HG03175 (cell line): ENCODE measurements at regions not wholly inside any gene's neighbourhood (a gene's known extent, or its start where the extent isn't known, plus 50 kb on each side); places are given as distances from the start of the nearest gene placed in this dataset.
A peak's percentile ranks its signal among the peaks of the same experiment; 100 is the strongest.
"Not testable (repeated sequence)": the region's sequence is repeated elsewhere in the genome, so short reads cannot be mapped to it uniquely, and the experiment has no call there.

Source experiments
- ATAC-seq: cut with Tn5 transposase; IDR thresholded peaks from one replicate; pipeline ENCODE4 v1.9.1; 2021; ENCODE audit warnings: mild to moderate bottlenecking, moderate library complexity; ENCODE audit not compliant: unreplicated experiment

GRCh38 chr12:9342614-9343353, 134.6 kb upstream of the PZP start:
- no peak for ATAC-seq

- ATAC-seq = no peak
Measured at GRCh38 chr12:9341260-9341585, 133.0 kb upstream of the PZP start.

GRCh38 chr12:9340422-9341259, 132.4 kb upstream of the PZP start:
- ATAC-seq = no peak

DNA sequence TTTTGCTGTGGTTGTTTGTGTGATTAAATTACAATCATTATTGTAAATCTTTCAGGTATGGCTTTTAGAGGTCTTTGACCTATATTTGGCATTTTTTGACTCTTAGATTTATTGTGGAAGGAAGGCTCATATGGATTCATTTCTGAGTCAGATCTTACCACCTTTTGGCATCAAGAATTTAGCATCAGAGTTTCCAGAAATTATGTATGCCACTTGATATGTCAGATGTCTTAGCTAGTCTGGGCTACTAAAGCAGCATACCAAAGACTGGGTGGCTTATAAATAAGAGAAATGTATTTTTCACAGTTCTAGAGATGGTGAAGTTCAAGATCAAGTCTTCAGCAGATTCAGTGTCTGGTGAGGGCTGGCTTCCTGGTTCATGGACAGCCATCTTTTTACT, 129.5 kb upstream of the PZP start:
- ATAC-seq = no peak

DNA sequence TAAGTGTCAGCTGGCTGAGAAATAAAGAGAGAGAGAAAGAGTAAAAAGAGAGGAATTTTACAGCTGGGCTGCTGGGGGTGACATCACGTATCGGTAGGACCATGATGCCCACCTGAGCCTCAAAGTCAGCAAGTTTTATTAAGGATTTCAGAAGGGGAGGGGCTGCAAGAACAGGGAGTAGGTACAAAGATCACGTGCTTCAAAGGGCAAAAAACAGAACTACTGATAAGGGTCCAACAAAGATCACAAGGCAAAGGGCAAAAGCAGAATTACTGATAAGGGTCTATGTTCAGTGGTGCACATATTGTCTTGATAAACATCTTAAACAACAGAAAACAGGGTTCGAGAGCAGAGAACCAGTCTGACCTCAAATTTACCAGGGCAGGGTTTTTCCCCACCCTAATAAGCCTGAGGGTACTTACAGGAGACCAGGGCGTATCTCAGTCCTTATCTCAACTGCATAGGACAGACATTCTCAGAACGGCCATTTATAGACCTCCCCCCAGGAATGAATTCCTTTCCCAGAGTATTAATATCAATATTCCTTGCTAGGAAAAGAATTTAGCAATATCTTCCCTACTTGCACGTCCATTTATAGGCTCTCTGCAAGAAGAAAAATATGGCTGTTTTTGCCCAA, 128.3 kb upstream of the PZP start:
- not testable (repeated sequence) for ATAC-seq

DNA sequence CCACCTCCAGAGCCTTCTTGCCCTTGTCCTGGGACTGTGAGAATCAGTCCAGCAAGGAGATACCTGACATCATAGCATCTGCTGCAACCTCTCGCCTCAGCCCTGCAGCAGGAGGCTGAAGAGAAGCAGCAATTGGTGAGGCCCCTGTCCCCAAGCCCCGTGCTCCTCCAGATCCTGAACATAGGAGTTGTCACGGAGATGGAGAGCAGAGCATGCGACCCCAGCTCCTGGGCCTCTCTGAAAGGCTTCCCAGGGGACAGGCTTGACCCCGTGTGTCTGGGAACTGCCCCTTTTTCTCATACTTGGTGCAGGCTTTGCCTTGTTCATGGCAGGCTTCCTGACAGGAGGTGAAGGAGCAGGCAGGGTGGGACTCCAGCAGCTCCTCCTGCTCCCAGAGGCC, 127.7 kb upstream of the PZP start:
- no peak for ATAC-seq

GRCh38 chr12:9334964-9335363, 126.8 kb upstream of the PZP start:
- no peak for ATAC-seq

DNA sequence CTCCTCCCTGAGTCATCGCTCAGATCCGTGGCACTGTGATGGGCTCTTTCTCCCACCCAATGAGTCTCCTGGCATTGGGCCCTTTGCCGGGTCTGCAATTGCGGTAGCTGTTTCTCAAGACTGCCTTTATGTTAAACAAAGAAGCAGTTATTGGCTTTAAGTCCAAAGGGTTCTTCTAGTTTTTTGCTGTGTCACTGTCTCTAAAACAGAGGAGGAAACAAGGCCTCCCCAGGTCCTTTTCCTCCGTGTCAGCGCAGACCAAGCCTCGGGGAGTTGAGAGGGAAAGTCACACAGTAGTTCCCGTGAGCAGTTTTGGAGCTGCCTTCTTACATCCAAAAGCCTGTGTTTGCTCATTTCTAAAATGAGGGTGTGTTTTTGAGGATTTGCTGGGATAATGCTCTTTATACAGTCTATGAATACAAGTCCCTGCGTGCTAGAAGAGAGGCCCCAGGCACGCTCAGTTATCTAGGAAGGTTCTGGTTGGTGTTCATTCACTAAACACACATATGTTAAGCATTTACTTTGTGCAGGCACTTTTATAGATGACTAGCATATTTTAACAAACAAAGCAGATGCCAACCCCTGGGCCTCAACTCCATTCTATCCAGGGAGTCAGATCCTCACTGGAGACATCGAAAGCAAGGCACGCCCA, 126.0 kb upstream of the PZP start:
- ATAC-seq = no peak

- ATAC-seq = no peak
Measured at GRCh38 chr12:9333161-9333560, 125.0 kb upstream of the PZP start.

GRCh38 chr12:9332564-9332963, 124.4 kb upstream of the PZP start:
- ATAC-seq = no peak

DNA sequence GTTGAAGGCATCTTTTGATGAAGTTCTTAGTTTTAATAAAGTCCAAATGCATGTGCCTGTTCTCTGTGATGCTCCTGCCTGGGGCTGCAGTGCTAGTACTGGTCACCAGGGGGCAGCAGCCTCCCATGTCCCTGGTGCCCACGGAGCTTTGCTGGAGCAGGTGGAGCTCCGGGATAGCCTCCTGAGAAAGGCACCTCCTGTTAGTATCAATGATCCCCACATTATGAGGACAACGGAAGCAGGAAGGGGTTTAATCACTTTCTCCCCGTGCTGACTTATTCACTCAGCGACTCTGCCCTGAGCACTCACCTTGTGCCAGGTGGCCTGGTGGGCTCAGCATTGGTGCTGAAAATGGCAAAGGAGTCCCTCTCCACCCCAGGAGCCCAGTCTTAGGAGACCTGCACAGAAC, 123.0 kb upstream of the PZP start:
- peak; percentile 43 for ATAC-seq

DNA sequence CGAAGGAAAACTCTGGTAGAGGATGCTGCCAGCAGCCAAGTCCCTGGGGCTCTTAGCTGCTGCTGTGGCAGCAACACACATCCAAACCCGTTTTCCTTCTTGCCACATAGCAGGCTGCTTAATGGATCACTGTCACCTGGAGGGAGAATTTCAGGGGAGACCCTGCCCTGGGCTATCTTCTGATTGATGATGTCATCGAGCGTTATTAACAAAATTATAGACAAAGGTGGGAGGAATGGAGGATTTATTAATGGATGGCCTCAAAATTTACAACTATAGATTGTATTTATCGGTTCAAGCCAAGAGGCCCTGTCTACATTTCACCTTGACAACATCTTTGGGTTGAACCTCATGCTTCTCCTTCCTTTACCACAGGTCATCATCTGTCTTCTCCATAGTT, 120.8 kb upstream of the PZP start:
- no peak for ATAC-seq

DNA sequence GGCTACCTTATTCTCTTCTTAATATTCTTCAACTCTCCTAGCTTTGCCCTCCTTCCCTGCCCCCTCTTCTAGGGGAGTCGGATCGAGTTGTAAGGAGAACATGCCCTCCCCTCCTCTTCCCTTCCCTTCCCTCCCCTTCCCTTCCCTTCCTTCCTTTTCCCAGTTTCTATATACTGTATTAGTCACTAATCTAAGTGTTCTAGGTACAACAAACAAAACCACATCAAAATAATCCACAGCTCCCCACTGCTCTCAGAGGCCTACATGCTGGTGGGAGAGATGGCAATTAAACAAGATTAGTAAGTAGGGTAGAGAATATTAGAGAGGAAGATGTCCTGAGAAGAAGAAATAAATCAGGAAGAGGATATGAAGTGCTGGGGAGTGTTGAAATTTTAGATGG, 119.9 kb upstream of the PZP start:
- no peak for ATAC-seq

GRCh38 chr12:9327320-9327719, 119.1 kb upstream of the PZP start:
- no peak for ATAC-seq

GRCh38 chr12:9326849-9327248, 118.7 kb upstream of the PZP start:
- not testable (repeated sequence) for ATAC-seq

DNA sequence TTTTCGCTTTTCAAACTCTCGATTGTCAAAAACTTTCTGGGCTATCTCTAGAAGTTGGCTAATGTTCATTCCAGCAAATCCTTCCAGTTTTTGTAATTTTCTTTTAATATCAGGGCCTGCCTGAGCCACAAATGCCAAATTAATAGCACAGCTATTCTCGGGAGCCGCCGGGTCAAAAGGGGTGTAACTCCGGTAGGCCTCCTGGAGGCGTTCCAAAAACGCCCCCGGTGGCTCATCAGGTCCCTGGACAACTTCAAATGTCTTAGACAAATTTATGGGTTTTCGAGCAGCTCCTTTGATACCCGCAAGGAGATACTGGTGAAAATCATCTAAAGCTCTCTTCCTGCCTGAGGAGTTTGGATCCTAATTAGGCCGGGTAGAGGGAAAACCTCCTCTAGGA, 117.9 kb upstream of the PZP start:
- no peak for ATAC-seq

GRCh38 chr12:9325471-9325870, 117.3 kb upstream of the PZP start:
- no peak for ATAC-seq

DNA sequence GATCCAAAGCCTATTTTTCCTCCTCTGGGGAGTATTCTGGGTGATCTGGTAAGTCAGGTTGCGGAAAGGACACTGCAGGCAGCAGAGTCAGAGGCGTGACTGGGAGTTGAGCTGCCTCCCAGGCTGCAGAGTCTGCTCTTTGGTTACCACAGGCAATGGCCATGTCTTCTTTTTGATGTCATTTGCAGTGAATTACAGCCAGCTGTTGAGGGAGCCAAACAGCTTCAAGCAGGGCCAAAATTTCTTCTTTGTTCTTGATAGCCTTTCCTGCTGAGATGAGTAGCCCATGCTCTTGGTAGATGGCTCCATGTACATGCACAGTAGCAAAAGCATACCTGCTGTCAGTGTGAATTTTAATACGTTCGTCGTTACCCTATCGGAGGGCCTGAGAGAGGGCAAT, 116.6 kb upstream of the PZP start:
- ATAC-seq = no peak

DNA sequence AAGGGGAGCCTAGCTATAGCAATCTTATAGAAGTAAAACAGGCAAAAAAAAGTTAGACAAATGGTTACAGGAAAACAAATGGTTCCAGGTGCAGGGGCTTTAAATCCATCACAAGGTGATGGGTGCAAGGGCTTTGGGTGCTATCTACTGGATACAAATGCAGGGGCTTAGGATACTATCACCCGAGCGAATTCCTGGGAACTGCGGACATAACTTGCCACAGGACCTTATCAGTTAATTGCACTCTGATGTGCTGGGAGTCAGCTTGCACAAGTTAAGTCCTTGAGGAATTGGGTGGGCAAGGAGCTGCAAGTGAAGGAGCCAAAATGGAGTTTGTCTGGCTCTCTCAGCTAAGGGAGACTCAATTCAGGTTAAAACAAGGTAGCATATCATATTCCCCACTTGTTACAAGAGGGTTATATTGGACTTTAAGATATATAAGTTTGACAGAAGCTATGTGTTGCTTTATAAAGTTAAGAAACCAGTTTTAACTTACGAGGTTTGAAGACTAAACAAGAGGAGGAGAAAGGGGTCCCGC, 115.0 kb upstream of the PZP start:
- ATAC-seq = no peak

DNA sequence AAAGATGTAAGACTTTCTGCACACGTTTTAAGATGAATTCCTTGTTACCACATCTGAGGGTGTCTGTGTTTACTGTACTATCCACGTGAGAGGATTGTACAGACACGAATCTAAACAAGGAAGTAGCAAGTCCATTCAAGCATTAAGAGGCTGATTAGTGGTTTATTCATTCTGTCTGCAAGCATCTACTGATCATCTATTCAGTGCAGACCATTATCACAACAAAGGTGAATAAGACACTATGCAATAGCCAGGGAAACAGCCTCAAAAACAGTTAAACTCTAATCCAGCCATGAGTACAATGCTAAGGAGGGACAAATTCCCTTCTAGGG, 111.6 kb upstream of the PZP start:
- no peak for ATAC-seq

GRCh38 chr12:9319044-9319841, 111.0 kb upstream of the PZP start:
- no peak for ATAC-seq
